Neural progenitor cell (in vitro differentiated cells): ENCODE measurements at regions not wholly inside any gene's neighbourhood (a gene's known extent, or its start where the extent isn't known, plus 50 kb on each side); places are given as distances from the start of the nearest gene placed in this dataset.
"Not testable (repeated sequence)": the region's sequence is repeated elsewhere in the genome, so short reads cannot be mapped to it uniquely, and the experiment has no call there.

Experiments
- CTCF ChIP-seq: fragments of 200-600 bp; sonication (generic); IDR thresholded peaks from 2 replicates; pipeline ENCODE4 v1.5.1; 2017; ENCODE audit warnings: antibody characterized with exemption, mild to moderate bottlenecking
- EZH2 ChIP-seq: fragments of 200-600 bp; sonication (generic); IDR thresholded peaks from 2 replicates; pipeline ENCODE4 v1.6.1; 2017; ENCODE audit warnings: antibody characterized with exemption, mild to moderate bottlenecking, moderate library complexity

- not testable (repeated sequence) for TF ChIP-seq CTCF, EZH2
These were observed 81.1 kb downstream of the ATP23 start for GRCh38 chr12:58022379-58023020.
